GM06990 (cell line): ENCODE measurements at regions not wholly inside any gene's neighbourhood (a gene's known extent, or its start where the extent isn't known, plus 50 kb on each side); places are given as distances from the start of the nearest gene placed in this dataset.

Experiments
- DNase-seq: peaks from one replicate; pipeline ENCODE4 v3.0.0-alpha.2; 2011; ENCODE audit not compliant: insufficient read length; ENCODE audit errors: extremely low read depth
- H3K27me3 ChIP-seq: replicated peaks from 2 replicates; pipeline ENCODE4 v1.6.0; 2011; ENCODE audit warnings: low read length; ENCODE audit not compliant: control insufficient read depth, insufficient read depth
- H3K36me3 ChIP-seq: 2 replicates; pipeline ENCODE4 v1.5.1; 2011; ENCODE audit warnings: low read length; ENCODE audit not compliant: control insufficient read depth, insufficient read depth
- H3K4me3 ChIP-seq: replicated peaks from 2 replicates; pipeline ENCODE4 v1.5.1; 2011; ENCODE audit warnings: low read depth, mild to moderate bottlenecking, control low read depth, low read length
- TF ChIP-seq, protein P1 (sequence below): IDR thresholded peaks from 2 replicates; pipeline ENCODE4 v1.5.1; 2011; ENCODE audit warnings: low read length, control low read depth, mild to moderate bottlenecking, inconsistent platforms; ENCODE audit not compliant: insufficient read depth, poor library complexity, severe bottlenecking

DNA sequence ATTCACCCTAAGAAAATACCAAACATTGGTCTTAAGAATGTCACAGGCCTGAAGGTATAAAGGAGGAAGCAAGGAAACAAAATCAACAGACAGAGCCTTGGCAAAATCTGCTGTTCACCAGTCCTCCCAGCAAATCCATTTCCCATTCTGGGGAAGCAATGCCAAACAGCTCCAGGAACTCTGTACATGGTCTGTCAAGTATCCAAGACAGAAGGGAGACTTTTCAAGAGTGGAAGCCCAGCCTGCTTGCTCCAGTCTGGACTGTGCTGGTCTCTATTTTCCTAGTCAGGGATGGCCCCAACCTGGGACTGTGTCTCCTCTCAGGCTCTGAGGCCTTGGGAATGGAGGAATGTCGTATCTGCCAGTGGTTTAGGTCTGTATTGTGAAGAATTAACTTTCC lies 251.5 kb downstream of the DAD1 start:
- no peaks in the 10 kb centered on the region for H3K36me3 ChIP-seq
- no peak for DNase-seq
- H3K27me3 ChIP-seq: no peaks in the 10 kb centered on the region
- no peak overlapping the region for H3K4me3 ChIP-seq
- TF ChIP-seq, protein P1, sequence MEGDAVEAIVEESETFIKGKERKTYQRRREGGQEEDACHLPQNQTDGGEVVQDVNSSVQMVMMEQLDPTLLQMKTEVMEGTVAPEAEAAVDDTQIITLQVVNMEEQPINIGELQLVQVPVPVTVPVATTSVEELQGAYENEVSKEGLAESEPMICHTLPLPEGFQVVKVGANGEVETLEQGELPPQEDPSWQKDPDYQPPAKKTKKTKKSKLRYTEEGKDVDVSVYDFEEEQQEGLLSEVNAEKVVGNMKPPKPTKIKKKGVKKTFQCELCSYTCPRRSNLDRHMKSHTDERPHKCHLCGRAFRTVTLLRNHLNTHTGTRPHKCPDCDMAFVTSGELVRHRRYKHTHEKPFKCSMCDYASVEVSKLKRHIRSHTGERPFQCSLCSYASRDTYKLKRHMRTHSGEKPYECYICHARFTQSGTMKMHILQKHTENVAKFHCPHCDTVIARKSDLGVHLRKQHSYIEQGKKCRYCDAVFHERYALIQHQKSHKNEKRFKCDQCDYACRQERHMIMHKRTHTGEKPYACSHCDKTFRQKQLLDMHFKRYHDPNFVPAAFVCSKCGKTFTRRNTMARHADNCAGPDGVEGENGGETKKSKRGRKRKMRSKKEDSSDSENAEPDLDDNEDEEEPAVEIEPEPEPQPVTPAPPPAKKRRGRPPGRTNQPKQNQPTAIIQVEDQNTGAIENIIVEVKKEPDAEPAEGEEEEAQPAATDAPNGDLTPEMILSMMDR: no peak

DNA sequence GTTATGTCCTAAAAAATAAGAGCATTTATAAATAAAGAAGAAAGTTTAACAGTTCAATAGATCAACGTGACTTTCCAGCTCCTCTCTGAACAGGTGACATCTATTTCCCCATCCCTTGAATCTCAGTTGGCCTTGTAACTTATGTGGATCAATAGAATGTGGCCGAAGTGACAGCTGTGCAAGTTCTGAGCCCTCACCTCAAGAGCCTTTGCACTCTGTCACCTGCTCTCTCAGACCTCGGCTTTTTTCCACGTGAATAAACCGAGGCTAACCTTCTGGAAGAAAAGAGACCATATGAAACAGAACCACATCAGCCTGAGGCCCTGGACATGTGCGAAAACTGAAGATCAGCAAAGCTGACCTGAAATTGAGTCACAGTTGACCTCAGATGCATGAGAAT lies 253.0 kb downstream of the DAD1 start:
- DNase-seq: no peak
- TF ChIP-seq, protein P1: no peak
- Histone ChIP-seq H3K36me3 (no peaks in the 10 kb centered on the region), H3K27me3 (no peaks in the 10 kb centered on the region), H3K4me3 (no peak overlapping the region)

DNA sequence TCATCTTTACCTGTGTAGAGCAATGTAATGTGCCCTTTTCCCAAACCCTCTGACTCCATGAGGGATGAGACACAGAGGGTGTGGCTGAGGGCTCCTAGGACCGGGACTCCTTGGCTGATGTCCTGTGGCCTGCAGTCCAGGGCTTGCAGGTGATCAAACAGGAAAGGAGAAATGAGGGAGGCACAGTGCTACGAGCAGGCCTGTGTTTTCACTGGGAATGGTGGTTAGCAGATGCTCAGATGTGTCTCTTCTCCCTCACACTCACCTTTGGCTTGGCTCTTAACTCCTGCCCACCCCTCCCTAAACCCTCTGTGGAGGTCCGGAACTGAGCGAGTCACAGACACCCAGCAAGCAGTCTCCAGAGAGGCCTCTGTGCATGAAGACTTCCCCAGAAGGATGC lies 254.4 kb downstream of the DAD1 start:
- Histone ChIP-seq H3K4me3 (no peak overlapping the region), H3K36me3 (no peaks in the 10 kb centered on the region), H3K27me3 (no peaks in the 10 kb centered on the region)
- TF ChIP-seq, protein P1: no peak
- no peak for DNase-seq

DNA sequence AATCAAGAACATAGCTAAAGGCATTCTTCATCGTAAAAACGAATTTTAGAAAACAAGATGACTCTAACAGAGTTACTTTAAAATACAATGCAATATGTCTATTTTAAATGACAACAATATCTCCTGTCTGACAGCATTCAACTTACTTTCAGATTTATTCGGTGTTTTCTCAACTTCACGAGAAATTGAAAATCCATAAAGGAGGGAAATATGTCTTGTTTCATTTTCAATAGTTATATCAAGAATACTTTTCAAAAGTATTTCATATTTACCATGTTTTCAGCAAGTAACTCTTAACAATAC lies 254.8 kb downstream of the DAD1 start:
- H3K4me3 ChIP-seq: no peak overlapping the region
- no peaks in the 10 kb centered on the region for H3K27me3 ChIP-seq
- no peak for DNase-seq
- TF ChIP-seq, protein P1: no peak
- H3K36me3 ChIP-seq: no peaks in the 10 kb centered on the region

DNA sequence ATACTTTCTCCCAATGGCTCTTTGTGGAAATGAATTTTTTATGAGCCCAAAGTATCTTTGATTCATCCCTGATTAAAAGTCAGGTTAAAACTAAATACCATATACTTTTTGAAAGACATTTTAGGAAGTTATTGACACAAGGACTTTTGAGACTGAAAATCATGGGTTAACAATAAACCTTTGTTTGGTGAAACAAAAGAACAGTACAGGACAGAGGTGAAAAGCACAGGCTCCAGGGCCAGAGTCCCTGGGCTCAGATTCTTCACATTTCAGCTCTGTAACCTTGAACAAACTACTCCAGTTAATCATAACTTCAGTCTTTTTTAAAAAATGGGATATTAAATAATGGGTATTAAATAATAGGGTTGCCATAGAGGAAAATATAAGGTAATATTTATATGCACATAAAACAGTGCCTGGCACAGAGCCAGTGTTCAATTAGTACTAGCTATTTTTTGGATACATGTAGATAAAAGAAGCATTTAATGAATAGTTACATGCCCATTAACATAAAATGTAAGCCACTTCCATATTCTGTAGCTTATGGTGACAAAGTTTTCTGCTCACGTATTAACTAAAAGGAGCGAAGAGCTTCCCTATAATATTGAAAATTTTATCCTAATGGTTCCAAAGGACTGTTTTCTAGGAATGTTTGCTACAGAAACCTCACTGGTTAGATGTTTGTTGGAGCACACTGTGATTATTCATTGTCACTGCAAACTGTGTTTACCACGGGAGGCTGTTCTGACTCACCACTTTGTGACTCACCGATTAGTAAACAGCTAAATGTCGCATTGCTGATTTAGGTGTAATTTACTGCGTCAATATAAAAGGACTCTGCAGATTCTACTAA lies 255.4 kb downstream of the DAD1 start:
- H3K27me3 ChIP-seq: no peaks in the 10 kb centered on the region
- H3K36me3 ChIP-seq: no peaks in the 10 kb centered on the region
- no peak for DNase-seq
- TF ChIP-seq, protein P1: no peak
- no peak overlapping the region for H3K4me3 ChIP-seq
